HFF-Myc (cell line): ENCODE measurements at regions not wholly inside any gene's neighbourhood (a gene's known extent, or its start where the extent isn't known, plus 50 kb on each side); places are given as distances from the start of the nearest gene placed in this dataset.

Experiments
- DNase-seq: peaks from one replicate; pipeline ENCODE4 v3.0.0-alpha.2; 2011; ENCODE audit warnings: low read depth; ENCODE audit errors: extremely low read depth
- H3K4me3 ChIP-seq: replicated peaks from 2 replicates; pipeline ENCODE4 v1.5.1; 2011; ENCODE audit warnings: low read depth, mild to moderate bottlenecking, control low read depth, low read length
- TF ChIP-seq, protein P1 (sequence below): IDR thresholded peaks from 2 replicates; pipeline ENCODE4 v1.5.1; 2012; ENCODE audit warnings: mild to moderate bottlenecking, low read depth, low read length, control low read depth; ENCODE audit errors: missing control alignments

DNA sequence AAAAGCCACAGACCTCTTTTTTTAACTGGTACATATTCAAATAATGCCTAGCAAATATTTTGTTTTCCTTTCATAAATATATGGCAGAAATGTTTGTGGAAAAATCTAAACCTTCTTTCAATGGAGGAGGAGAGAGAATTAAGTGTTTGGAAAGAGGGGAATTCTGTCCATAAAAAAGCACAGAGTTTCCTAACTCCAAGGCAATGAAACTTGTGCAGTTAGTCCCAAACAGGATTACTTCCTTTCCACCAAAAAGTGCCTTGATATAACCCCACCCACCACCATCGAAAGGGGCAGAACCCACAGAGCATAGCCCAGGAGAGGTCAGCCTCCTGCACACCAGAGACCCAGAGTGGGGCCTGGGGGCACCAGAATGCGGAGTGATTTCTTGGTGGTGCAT is 106.3 kb downstream of the OGFRL1 start:
- no peak for DNase-seq
- TF ChIP-seq, protein P1, sequence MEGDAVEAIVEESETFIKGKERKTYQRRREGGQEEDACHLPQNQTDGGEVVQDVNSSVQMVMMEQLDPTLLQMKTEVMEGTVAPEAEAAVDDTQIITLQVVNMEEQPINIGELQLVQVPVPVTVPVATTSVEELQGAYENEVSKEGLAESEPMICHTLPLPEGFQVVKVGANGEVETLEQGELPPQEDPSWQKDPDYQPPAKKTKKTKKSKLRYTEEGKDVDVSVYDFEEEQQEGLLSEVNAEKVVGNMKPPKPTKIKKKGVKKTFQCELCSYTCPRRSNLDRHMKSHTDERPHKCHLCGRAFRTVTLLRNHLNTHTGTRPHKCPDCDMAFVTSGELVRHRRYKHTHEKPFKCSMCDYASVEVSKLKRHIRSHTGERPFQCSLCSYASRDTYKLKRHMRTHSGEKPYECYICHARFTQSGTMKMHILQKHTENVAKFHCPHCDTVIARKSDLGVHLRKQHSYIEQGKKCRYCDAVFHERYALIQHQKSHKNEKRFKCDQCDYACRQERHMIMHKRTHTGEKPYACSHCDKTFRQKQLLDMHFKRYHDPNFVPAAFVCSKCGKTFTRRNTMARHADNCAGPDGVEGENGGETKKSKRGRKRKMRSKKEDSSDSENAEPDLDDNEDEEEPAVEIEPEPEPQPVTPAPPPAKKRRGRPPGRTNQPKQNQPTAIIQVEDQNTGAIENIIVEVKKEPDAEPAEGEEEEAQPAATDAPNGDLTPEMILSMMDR: no peak
- no peak overlapping the region for H3K4me3 ChIP-seq

DNA sequence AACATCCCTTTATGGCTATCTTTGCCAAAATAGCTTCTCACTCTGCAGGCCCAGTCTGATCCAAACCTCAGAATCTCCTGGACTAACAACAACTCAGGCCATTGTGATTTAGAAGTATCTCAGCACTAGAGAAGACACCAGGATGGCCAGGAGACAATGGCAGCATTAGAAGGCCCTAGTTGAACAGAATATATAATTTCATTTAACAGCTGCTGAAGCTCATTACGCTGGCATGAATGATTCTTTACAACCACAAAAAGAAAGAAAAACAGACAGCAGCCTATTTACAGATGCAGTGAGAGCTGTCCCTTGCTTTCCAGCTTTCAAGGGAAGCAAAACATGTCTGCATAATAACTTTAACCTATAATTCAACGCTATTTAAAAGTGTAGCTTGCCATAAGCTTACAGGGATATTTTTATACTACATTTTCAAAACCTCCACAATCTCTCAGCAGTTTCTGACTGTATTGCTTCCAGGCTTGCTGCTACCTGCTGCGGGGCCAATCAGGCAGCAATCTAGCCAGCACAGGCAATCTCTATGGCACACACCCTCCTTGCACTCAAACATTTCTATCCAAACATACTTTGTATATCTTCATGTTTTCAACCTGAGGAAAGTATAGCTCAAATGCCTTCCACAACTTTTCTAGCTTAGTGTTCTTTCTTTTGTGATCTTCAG is 107.3 kb downstream of the OGFRL1 start:
- TF ChIP-seq, protein P1: no peak
- no peak overlapping the region for H3K4me3 ChIP-seq
- DNase-seq: no peak

DNA sequence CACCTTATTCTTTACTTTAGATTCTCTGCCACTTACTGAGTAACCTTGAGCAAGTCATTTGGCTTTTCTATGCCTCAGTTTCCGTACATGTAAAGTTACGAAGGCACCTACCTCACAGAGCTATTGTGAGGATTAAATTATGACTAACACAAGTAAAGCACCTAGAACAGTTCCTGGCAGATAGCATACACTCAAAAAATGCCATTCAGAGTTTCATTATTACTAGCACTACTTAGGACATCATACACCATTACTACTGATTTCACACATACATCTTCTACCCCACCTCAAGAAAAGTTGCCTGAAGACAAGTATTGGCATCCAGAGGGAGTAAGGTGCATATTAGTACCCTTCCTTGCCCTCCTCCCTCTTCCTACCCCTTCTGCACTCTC is 107.8 kb downstream of the OGFRL1 start:
- DNase-seq: no peak
- TF ChIP-seq, protein P1: no peak

DNA sequence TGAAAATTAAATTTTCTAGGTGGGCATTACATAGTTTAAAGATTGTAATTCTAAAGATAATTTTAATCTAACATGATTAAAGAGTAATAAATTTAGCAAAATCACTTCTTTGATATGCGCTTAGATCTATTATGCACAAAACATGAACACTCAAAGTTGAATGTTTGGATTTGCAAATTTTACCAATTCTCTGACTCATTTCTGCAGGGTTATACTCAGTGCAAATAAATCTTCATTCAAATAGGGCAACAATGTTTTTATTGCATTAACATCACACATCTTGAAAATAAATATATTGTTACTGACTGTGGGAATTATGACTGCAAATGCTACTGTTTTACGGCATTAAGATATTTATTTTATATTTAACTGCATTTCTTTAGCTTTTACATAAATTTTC is 110.7 kb downstream of the OGFRL1 start:
- H3K4me3 ChIP-seq: no peak overlapping the region
- no peak for DNase-seq
- TF ChIP-seq, protein P1: no peak

More for the DNA sequence above, 107.8 kb downstream of the OGFRL1 start:
- no peak overlapping the region for H3K4me3 ChIP-seq

DNA sequence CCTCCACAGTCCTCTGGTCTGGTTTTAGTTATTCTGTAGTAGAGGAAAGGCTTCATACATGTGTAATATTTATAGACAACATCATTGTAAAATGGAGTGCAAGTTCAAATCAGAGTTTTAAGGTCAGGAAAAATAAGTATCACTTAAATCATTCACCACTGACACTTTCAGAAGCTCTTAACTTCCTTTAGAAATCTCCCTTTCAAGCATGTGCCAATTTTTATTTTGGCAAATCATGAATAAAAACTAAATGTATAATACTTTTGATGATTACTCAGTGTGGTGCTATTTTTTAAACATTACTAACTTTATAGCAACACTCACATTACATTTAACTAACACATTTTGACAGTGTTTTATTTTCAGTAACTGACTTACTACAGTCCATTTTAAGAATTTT is 112.2 kb downstream of the OGFRL1 start:
- TF ChIP-seq, protein P1: no peak
- no peak for DNase-seq
- H3K4me3 ChIP-seq: no peak overlapping the region

DNA sequence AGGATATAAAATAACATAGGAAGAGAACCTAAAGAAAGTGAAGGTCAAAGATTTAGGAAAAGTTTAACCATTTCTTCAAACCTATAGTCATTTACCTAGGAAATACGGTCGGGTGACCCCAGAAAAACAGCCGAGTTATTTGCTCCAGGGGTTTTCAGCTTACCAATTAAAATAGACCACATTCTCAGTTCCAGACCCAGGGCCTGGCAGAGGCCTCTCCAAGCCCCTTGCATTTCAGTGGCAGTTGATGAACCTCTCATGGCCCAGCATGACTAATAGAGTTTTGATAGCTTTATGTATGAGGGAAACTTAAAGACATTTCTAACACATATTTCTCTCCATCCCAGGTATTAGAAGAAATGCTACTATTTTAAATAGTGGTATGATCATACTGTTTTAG is 113.5 kb downstream of the OGFRL1 start:
- no peak overlapping the region for H3K4me3 ChIP-seq
- TF ChIP-seq, protein P1: no peak
- no peak for DNase-seq
